HG02798 (cell line): ENCODE measurements at regions not wholly inside any gene's neighbourhood (a gene's known extent, or its start where the extent isn't known, plus 50 kb on each side); places are given as distances from the start of the nearest gene placed in this dataset.

ENCODE experiments used
- ATAC-seq: cut with Tn5 transposase; IDR thresholded peaks from one replicate; pipeline ENCODE4 v1.9.1; 2021; ENCODE audit warnings: mild to moderate bottlenecking; ENCODE audit not compliant: unreplicated experiment, poor library complexity

DNA sequence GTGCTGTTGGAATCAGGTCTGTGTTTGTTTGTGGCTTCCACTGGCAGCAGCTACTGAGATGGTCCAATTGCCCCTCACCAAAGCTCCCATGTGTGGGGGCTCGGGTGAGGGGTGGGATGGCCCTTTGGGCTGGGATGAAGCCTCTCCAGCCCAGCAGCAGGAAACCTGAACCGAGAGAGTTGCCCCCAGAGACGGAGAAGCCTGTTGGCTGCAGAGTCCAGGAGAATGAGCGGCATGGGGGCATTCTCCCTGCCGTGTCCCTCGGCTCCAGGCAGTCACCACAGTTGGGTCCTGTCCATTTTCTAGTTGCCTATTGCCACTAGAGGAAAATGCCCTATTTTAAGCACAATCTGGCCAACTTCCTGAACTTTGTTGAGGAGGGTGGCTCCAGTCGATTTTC, 222.2 kb upstream of the PPP2R2D start:
- ATAC-seq = no peak

DNA sequence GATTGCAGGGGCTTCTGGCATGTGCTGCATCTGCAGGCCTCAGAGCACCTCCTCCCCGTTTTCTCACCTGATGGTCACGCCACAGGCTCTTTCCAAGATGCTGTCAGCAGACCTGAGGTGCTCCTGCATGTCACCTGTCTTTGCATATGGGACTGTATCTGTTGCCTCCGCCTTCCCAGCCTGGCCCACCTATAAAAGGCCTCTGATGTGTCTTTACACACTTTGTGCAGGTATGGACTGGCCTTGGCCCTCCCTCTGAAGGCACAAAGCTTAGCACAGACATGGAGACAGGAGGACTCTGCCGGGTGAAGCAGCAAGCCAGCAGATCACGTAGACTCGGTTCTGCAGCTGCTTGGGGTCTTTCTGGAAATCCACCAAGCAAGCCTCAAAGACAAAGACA, 220.9 kb upstream of the PPP2R2D start:
- no peak for ATAC-seq

DNA sequence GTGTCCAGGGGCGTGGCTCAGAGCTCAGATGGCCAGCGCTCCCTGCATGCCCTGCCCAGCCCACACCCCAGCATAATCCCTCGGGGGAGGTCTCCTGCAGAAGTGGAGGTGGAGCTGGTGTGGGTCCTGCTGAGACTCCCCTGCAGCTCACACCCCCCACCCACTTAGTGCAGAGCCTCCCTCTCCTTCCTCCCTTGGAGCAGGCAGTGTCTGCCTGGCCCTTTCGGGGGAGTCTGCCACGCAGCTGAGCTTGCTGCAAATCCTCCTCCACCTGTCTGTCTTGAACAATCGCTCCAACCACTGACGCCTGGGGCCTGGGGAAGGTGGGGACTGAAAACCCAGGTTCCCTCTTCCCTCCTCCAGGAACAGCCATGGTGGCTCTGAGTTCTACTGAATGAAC, 219.7 kb upstream of the PPP2R2D start:
- no peak for ATAC-seq

DNA sequence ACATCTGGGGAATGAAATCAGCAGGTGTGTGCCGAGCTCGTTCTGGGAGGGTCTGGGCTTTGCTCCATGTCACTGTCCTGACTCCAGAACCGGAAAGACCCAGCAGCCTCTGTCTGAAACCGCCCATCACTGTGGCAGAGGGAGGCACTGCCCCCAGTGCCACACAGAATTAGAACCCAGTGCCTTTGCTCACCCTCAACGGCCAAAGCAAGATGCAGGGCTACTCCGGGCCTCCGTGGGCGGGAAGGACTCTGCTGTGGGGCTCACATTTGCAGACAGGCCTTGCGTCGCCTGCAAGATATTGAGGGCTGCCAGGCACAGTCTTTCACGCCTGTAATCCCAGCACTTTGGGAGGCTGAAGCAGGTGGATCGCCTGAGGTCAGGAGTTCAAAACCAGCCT, 219.2 kb upstream of the PPP2R2D start:
- no peak for ATAC-seq

DNA sequence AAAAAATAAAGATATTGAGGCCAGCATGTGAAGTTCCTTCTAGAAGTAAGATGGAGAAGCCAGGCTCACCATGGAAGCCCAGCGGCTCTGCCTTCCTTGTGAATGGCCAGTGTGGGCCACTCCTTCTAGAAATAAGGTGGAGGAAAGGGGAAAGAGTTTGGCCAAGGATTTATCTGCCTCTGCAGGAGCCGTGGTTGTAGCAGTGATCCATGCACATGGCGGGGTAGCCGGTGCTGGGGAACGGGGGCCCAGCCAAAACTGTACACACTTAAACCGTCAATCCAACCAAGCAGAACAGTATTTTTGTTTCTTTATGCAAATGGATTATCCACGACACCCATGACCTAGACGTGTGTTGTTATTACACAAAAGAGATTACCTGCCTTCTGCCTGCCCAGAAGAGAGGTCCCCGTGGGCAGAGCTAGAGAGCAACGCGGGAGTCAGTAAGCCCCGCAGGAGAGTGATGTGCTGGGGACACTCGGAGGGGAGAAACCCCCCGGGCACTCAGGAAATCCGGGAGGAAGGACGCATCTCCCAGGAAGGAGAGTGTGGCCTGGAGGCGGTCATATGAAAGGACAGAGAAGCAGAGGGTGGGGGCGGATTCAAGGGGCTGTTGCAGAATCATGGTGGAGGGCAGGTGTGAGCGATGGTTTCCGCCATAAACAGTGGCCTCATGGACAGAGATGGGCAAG, 218.4 kb upstream of the PPP2R2D start:
- no peak for ATAC-seq

DNA sequence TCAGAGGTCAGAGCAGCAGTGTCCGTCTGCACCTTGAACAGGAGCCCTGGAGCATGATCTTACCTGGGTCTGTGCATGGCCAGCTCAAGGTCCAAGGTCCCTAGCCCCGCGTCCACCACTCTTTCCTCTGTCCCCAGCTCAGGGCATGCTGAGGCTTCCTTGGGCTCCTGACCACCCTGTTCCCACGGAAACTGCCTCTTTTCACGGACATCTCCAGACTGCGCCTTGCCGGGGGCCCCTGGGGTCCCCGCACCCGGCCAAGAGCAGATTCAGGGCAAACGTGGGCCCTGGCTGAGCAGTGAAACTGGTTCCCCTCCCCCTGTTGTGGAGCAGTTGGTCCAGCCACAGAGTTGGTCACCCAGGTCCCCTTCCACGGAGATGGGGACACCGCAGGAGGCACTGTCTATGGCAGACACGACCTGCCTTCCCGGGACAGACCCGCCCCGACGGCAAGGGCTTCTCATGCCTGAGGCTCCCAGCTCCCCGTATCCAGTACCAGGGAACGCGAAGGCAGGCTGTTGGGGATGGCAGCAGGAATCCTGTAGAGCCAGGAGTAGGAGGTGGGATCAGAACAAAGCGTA, 217.4 kb upstream of the PPP2R2D start:
- ATAC-seq = no peak

DNA sequence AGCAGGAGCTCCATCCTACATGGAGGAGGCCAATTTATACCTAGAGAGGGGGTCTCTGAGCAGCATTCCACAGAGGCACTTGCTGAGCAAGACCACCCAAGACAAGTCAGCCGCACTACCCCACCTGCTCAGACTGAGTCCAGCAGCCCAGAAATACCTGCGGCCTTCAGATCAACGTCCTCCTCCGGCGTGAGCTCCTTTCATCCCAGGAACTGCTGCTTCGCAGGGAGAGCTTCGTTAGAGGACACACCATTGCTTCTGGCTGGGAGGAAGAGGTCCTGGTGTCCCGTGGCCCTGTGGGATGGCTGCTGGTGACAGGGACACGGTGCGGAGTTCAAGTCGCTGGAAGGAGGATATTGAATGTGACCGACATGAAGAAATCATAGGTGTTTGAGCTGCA, 216.9 kb upstream of the PPP2R2D start:
- ATAC-seq = no peak

DNA sequence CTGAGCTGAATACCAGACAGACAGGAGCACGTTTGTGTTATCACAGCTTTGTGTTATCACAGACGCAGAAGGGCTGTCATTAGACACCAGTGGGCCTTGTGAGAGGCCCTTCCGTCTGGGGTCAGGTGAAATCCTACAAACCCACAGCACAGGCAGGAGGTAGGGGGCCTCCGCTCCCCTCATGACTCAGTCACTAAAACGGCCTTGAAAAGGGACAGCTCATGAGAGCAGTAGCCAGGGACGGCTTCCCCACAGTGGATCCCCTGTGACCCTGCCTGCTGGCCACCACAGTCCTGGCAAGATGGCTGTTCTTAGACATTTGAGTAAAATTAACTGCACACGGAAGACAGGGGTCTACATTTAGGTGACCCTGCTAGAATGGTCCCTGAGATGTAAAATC, 215.8 kb upstream of the PPP2R2D start:
- no peak for ATAC-seq

DNA sequence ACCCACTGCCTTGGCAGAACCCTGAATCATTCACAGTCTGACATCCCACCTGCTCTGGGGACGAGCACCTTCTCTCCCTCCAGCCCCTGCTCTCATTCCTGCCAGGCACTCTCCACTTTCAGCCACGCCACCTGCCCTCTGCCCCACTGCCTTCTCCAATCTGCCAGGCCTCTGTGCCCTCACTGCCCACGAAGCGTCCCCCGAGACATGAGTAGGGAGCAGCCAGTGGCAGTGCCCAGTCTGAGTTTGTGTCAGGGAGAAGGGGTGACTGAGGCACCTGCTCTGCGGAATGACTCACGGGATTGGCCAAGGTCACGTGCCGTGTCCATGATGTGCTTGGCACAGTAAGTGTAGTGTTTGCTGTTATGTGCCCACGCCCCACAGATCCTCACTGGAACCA, 215.2 kb upstream of the PPP2R2D start:
- ATAC-seq = no peak

DNA sequence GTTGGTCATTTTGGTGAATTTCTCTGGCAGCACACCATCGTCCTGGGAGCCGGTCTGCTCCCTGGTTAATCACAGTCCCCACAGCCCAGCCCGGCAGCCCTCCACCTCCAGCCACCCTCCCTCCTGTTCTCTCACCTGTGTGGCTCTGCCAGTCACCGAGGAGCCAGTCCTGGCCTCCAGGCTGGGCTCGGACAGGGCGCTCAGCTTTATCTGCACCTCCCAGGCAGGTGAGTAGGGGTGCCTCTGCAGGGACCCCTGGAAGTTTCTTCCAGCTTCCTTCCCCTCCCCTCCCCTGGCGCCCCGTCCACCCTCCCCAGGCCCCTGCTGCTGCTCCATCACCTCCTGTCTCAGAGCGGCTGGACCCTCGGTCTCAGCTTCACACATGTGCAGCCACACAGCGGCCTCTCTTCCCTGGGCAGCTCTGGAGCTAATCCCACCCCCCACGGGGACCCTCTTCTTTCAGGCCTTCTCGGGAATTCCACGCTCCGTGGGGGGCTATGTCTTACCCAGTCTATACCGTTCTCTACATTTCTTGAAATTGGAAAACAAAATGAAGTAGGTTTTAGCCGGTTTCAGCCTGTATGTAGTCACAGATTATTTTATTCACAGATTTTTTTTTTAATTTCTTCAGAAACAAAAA, 213.9 kb upstream of the PPP2R2D start:
- ATAC-seq = no peak

DNA sequence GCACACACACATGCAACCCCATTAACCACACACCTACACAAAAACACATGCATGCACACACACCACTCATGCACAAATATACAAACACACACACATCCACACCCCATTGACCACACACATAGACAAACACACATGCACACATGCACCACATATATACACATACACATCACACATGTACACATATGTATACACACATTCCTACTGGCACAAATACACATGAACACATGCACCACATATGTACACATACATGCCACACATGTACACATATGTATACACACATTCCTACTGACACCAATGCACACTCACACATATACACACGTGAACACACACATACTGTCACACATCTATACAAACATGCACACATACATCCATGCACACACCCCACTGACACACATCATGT, 212.5 kb upstream of the PPP2R2D start:
- no peak for ATAC-seq

DNA sequence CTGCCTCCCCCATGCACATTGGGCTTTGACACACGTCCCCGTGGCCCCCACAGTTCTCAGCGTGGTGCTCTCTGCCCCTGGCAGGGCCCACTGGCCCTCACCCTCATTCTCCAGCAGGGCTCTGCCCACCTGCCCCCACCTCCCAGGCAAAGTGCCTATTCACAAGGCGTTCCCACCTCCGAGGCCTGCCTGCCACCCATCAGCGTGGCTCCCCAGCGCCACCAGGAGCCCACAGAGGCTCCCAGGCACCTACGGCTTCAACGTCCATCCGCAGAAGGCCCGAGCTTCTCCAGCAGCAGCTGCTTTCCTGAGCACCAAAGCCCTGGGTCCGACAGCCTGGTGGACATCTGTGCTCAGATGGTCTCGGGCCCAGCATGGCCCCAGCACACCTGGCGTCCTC, 211.8 kb upstream of the PPP2R2D start:
- no peak for ATAC-seq

DNA sequence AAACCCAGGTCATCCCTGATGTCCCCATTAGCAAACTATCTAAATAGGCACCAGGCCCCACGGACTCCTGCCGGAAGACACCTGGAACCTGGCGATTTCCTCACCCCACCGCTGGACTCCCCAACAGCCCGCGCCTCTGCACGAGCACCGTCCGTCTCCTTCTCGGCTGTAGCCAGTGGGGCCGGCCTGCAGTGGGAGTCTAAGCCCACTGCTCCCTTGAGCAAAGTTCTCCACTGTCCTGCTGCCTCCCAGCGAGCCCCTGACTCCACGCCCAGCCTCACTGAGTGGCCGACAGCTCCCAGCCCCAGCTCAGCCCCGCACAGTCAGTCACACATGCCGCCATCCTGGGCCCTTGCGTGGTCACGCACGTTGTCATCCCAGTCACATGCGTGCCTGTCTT, 211.3 kb upstream of the PPP2R2D start:
- ATAC-seq = no peak

DNA sequence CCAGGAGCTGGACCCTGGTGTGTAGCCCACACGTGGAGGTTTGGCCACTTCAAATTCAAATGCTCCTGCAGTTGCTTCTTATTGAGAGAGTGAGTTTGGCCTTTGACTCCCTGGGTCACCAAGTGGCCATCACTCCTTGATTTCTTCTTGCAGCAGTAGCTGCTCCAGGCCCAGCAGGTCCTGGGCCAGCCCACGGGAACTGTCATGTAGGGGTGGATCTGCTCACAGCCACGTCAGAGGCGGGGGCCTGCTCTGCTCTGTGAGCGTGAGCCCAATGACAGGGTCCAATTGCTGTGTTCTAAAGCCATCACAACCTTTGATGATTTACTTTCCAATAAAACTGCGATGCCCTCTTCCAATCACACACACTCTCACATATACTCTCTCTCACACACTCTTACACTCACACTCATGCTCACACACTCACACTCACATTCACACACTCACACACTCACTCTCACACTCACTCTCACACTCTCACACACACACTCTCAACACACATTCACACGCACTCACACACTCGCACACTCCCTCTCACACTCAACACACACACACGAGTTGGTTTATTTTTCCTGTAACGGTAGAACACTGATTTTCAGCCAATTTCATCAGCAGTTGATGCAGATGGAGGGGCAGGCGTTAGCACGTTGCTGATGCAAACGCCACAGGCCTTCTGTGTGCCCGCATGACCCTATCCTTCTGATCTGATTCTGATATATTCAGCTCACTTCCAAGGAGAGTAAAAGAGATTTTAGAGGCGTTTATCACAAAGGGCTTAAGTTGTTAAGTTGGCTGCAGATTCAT, 210.7 kb upstream of the PPP2R2D start:
- no peak for ATAC-seq

DNA sequence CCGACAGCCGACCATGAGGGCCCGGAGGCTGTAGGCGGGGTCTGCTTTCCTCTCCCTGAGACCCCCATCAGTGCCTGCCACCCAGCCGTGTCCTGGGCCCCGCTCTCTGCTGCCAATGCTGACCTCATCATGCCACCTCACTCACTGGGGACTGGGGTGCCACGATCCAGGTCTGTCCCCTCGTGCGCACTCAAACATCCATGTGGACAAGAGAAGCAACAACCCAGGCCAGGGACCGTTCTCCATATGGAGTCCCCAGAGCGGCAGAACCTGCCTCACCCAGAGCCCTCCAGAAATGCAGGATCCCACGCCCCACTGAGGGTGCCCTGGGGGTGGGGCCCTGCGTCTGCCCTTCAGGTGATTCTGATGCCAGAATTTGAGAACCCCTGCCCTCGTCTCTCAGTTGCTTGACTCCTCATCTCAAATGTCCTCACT, 210.0 kb upstream of the PPP2R2D start:
- ATAC-seq = no peak

DNA sequence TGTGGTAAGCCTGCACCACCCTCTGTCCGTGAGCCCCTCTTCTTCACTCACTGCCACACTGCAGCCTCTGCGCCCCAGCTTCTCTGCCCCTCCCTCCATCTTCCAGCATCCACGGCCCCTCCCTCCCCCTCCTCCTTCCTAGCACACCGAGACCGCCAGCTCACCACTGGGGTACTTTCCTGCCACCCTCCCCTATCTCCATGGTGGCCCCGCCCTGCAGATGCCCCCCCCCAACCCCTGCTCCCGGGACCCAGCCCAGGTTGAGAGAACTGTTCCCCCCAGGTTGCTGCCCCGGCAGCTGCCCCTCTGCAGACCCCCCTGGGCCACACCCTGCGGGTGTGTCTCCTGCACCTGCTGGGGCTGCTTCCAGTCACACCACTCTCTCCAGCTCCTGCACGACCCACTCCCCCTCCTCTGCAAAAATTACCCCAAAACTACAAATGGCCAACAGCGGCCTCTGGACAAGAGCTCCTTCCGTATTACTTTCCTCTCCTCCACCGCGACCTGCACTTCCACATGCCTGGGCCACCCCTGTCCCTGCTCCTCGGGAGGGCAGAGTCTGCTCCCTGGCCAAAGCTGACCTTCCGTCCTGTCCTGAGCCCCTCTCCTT, 209.2 kb upstream of the PPP2R2D start:
- no peak for ATAC-seq

DNA sequence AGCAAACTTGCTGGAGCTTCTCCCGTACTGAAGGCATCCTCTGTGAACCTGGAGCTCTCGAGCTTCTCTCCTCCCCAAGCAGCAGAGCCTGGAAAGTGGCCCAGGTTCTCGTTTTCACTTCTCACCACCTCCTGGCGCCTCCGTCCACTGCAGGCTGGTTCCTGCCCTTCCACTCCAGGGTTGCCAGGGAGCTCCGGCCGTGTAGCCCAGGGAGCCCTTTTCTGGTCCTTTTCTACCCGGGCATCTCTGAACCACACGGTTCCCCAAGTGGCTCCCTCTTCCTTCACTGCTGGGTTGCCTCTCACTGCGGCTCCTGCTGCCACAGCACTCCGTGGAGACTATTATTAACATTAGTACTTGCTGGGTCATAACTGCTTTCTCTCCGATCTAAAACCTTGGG, 208.6 kb upstream of the PPP2R2D start:
- ATAC-seq = no peak

DNA sequence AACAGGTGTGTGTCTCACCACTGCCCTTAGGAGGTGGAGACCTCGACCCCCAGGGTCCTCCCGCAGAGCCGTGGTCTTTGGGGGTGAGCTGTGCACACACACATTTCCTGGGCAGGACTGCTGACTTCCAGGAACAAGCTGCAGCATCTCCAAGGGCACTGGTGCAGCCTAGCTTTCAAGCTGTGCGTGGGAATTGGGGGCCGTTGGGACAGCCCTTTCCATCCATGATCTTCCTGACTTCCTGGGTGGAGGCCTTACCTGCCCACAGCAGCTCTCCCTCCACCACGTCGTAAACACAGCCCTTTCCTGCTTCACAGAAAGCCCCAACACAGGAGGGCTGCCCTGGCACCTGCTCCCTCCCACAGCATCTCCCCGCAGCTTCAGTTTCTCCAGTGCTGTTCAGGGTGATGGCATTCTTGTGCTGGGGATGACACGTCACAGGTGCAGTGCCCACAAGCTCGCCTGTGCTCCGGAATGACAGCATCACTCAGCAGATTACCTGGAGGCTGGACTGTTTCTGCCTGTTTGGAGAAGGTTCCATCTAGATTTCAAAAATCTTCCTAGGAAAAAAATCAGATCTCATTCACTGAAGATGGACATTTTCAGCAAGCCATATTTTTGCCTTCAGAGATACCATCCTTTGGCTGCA, 208.0 kb upstream of the PPP2R2D start:
- ATAC-seq = no peak

DNA sequence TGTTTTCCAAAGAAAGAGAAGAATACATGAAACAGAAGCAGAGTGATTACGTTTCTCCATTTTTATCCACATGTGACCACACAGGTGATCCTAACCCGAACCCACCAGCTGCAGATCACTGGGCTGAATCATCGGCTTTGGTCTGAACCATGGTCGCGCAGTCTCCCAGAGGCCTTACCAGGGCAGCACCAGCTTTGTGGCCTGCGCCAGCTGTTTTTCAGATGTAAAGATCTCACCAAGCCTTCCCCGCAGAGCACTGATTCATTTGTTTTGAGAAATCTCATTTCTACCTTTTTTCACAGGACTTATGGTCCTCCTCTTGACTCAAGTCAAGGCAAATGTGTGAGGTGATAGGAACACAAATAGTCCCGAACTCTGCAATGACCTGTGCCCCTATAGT, 207.0 kb upstream of the PPP2R2D start:
- no peak for ATAC-seq

DNA sequence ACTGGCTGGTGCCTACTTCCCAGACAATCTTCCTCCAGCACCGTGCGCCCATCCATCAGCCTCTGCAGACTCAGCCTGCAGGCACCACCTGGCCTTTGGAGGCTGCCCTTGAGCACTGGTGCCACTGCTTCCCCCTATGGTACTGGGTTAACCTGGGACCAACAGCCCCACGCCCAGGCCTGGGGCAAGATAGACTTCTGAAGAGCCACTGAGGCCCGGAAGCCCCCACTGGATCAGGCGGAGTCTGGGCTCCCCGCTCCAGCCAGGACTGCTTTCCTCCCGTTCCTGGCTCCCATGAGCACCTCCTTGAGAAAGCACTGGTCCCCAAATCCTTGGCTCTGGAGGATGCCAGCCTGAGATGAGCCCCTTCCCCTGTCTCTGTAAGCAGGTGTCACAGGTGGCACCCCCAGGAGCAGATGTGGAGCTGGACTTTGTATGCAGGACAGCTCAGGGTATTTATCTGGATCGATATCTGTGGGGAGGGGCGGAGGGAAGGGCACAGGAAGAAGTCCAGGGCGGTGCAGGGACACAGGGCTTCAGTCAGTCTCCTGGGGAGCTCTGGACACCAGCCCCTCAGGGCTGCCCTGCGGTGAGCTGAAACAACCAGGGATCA, 206.5 kb upstream of the PPP2R2D start:
- ATAC-seq = no peak
